Activated CD4-positive, alpha-beta T cell treated with anti-CD3 and anti-CD28 coated beads, Interleukin-2, amount 10 ng/mL, durations not matched to agents 7 days and 5 days (primary cell): ENCODE measurements at regions not wholly inside any gene's neighbourhood (a gene's known extent, or its start where the extent isn't known, plus 50 kb on each side); places are given as distances from the start of the nearest gene placed in this dataset.
"Not testable (repeated sequence)": the region's sequence is repeated elsewhere in the genome, so short reads cannot be mapped to it uniquely, and the experiment has no call there.

ENCODE experiments used
- CTCF ChIA-PET: fragments of 350-600 bp; sonication (Branson Sonifier 250); formaldehyde crosslinking; loops from one replicate; lab custom pipeline; 2021; ENCODE audit warnings: antibody characterized with exemption; lab: Charles Lee
- POLR2A ChIA-PET: fragments of 350-600 bp; sonication (Branson Sonifier 250); formaldehyde crosslinking; loops from one replicate; lab custom pipeline; 2021; ENCODE audit warnings: antibody characterized with exemption; lab: Charles Lee
- DNase-seq: peaks from one replicate; pipeline ENCODE4 v3.0.0-alpha.2; 2020
- H3K27ac Mint-ChIP-seq: one replicate; pipeline ENCODE4 v1.8.0; 2021; ENCODE audit warnings: mild to moderate bottlenecking, moderate library complexity, mixed read lengths
- H3K27me3 Mint-ChIP-seq: one replicate; pipeline ENCODE4 v1.8.0; 2021; ENCODE audit warnings: mixed read lengths
- H3K36me3 Mint-ChIP-seq: one replicate; pipeline ENCODE4 v1.8.0; 2021; ENCODE audit warnings: low read depth, mixed read lengths
- H3K4me1 Mint-ChIP-seq: one replicate; pipeline ENCODE4 v1.8.0; 2021; ENCODE audit warnings: mixed read lengths
- H3K4me3 Mint-ChIP-seq: one replicate; pipeline ENCODE4 v1.8.0; 2021; ENCODE audit warnings: mild to moderate bottlenecking, moderate library complexity, mixed read lengths
- H3K9me3 Mint-ChIP-seq: one replicate; pipeline ENCODE4 v1.8.0; 2021; ENCODE audit warnings: mixed read lengths

DNA sequence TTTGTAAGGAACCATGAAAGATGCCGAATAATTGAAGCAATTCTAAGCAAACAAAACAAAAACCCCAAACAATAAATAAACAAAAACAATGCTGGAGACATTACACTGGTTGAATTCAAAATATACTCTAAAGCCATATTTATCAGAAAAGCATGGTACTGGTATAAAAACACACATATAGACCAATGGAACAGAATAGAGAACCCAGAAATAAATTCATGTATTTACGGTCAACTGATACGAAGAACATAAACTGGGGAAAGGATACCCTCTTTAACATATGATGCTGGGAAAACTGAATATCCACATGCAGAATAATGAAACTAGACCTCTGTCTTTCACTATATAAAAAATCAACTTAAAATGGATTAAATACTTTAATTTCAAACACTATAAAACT, 214.3 kb upstream of the PDZRN3 start:
- ChIA-PET CTCF (no interaction called here), POLR2A (no interaction called here)
- H3K4me3 Mint-ChIP-seq, result no peak overlapping the region
- H3K9me3 Mint-ChIP-seq, result peaks cover 5% of the 10 kb centered on the region
- H3K27me3 Mint-ChIP-seq, result no peaks in the 10 kb centered on the region
- H3K27ac Mint-ChIP-seq, result no peak overlapping the region
- H3K4me1 Mint-ChIP-seq, result no peaks in the 10 kb centered on the region
- H3K36me3 Mint-ChIP-seq, result no peaks in the 10 kb centered on the region
- no peak for DNase-seq

DNA sequence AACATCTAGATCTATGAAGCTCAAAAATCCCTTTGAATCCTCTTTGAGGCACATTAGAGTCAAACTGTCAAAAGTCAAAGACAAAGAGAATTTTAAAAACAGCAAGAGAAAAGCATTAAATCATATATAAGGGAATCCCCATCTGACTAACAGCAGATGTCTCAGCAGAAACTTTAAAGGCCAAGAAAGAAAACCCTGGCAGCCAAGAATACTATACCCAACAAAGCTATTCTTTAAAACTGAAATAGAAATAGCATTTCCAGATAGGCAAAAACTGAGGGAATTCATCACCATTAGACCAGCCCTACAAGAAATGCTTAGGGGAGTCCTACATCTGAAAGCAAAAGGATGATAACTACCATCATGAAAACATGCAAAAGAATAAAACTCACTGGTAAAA, 211.2 kb upstream of the PDZRN3 start:
- Mint-ChIP-seq H3K27me3 (no peaks in the 10 kb centered on the region), H3K36me3 (no peaks in the 10 kb centered on the region), H3K4me3 (no peak overlapping the region), H3K9me3 (peaks cover 5% of the 10 kb centered on the region), H3K4me1 (no peaks in the 10 kb centered on the region), H3K27ac (no peak overlapping the region)
- ChIA-PET POLR2A (no interaction called here), CTCF (no interaction called here)
- DNase-seq, result no peak

DNA sequence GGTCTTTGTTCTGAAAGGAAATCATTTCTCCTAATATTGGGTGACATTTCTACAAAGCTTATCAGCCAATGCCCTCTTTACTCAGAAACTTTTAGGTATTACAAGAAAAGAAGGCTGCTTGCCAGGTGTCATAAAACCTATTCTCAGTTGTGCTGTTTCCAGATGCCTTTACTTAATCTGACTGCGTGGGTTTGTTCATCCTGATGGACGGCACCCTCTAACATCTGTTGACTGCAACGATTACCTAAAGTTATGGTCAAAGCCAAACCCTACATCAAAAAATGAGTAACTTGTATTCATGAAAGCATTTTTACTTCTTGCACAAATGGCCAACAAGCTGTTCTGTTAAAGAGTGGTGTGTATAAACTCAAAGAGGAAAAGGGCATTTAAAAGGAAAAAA, 207.7 kb upstream of the PDZRN3 start:
- CTCF ChIA-PET, result no interaction called here
- no peak for DNase-seq
- no peaks in the 10 kb centered on the region for H3K27me3 Mint-ChIP-seq
- no peak overlapping the region for H3K27ac Mint-ChIP-seq
- H3K4me3 Mint-ChIP-seq, result no peak overlapping the region
- H3K4me1 Mint-ChIP-seq, result no peaks in the 10 kb centered on the region
- no peaks in the 10 kb centered on the region for H3K36me3 Mint-ChIP-seq
- peaks cover 3% of the 10 kb centered on the region for H3K9me3 Mint-ChIP-seq
- POLR2A ChIA-PET, result no interaction called here

DNA sequence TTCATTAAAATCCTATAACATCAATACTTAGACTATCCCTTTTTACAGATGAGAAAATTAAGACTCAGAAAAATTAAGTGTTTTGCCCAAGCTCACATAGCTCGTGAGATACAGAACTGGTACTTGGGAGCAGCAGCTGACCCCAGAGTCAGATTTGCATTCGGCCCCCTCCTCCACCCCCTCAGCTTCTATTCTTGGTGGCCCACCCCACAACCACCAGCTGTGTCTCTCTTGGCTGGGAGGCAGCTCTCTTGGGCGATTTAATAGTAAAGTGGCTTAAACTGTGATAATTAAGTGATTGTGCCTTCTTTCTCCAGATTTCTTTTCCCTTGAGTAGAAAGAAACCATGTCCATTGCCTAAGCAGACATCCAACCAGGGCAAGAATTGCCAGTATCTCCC, 203.6 kb upstream of the PDZRN3 start:
- CTCF ChIA-PET, result no interaction called here

DNA sequence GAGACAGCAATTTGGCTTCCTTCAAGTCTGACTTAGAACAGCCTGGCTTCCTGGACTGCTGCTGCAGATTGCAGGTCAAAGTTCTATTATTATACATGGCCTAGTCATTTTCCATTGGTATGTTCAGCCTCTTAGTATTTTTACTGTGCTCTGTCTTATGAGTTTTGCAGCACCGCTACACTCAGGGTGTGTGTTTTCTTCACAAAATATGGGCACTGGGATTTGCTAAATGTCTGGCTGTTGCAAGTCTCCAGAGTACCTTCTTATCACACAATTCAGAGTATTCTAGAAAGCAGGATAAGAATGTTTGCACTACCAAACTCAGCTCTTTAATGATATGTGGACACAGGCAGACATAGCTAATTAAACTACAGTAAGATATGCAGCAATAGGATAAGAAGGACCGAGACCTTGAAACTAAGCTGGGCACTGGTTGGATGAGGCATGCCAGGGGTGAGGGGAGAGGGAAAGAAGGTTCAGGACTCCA, 203.0 kb upstream of the PDZRN3 start:
- CTCF ChIA-PET, result no interaction called here
- H3K27me3 Mint-ChIP-seq, result no peaks in the 10 kb centered on the region
- DNase-seq, result no peak
- no peaks in the 10 kb centered on the region for H3K36me3 Mint-ChIP-seq
- no peak overlapping the region for H3K4me3 Mint-ChIP-seq
- POLR2A ChIA-PET, result no interaction called here
- H3K27ac Mint-ChIP-seq, result no peak overlapping the region
- H3K9me3 Mint-ChIP-seq, result peaks cover 2% of the 10 kb centered on the region
- H3K4me1 Mint-ChIP-seq, result no peaks in the 10 kb centered on the region

More for the DNA sequence above, 203.6 kb upstream of the PDZRN3 start:
- Mint-ChIP-seq H3K27me3 (no peaks in the 10 kb centered on the region), H3K27ac (no peak overlapping the region), H3K9me3 (peaks cover under 1% of the 10 kb centered on the region), H3K4me1 (no peaks in the 10 kb centered on the region), H3K36me3 (no peaks in the 10 kb centered on the region), H3K4me3 (no peak overlapping the region)
- no peak for DNase-seq
- POLR2A ChIA-PET, result no interaction called here

DNA sequence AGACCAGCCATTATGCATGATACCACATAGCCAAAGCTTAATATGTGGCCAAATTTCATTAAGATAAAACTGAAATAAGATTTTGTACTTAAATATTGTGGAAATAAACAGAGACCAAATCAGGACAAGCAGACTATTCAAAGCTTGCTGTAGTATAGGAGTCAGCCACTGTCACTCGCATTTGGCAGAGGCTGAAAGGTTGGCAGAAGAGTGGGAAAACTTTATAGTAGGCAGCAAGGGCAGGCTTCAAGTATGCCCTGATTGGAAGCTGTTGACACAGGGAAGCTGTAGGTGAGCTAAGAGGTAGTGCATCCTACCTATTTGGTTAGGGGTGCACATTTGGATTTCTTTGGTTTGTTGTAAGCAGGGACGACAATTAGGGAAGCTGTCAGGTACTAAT, 202.5 kb upstream of the PDZRN3 start:
- Mint-ChIP-seq H3K4me3 (no peak overlapping the region), H3K9me3 (peaks cover 3% of the 10 kb centered on the region), H3K27me3 (no peaks in the 10 kb centered on the region), H3K4me1 (no peaks in the 10 kb centered on the region), H3K36me3 (no peaks in the 10 kb centered on the region), H3K27ac (no peak overlapping the region)
- POLR2A ChIA-PET, result no interaction called here
- CTCF ChIA-PET, result no interaction called here
- DNase-seq, result no peak

DNA sequence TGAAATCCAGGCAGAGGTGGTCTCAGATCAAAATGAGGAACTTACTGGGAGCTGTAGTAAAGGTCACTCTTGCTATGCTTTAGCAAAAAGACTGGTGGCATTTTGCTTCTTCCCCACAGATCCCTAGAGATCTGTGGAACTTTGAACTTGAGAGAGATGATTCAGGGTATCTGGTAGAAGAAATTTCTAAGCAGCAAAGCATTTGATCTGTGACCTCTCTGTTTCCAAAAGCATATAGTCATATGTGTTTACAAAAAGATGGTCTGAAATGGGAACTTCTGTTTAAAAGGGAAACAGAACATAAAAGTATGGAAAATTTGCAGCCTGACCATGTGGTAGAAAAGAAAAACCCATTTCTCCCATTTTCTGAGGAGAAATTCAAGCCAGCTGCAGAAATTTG, 196.2 kb upstream of the PDZRN3 start:
- DNase-seq, H3K4me1 Mint-ChIP-seq, POLR2A ChIA-PET, H3K27ac Mint-ChIP-seq, H3K27me3 Mint-ChIP-seq, H3K4me3 Mint-ChIP-seq, H3K36me3 Mint-ChIP-seq, CTCF ChIA-PET: not testable (repeated sequence)
- peaks cover 12% of the 10 kb centered on the region for H3K9me3 Mint-ChIP-seq

DNA sequence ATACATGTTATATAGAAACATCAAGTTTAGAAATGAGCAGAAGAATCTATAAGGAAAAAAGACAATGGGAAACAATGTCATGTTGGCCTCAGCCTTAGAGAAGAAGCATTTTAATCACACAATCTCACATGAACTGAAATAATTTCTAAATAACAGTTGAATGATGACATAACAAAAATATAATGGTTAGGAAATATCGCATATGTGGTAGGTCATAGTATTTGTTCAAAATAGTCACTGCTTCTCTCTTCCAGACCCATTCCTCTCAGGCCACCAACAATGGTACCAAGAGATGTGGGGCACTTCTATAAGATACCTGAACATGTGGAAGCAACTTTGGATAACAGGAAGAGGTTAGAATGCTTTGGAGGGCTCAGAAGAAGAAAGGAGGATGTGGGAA, 195.7 kb upstream of the PDZRN3 start:
- Mint-ChIP-seq H3K9me3 (peaks cover 12% of the 10 kb centered on the region), H3K4me3 (no peak overlapping the region), H3K4me1 (no peaks in the 10 kb centered on the region), H3K36me3 (no peaks in the 10 kb centered on the region), H3K27me3 (no peaks in the 10 kb centered on the region), H3K27ac (no peak overlapping the region)
- no peak for DNase-seq
- ChIA-PET POLR2A (no interaction called here), CTCF (no interaction called here)

DNA sequence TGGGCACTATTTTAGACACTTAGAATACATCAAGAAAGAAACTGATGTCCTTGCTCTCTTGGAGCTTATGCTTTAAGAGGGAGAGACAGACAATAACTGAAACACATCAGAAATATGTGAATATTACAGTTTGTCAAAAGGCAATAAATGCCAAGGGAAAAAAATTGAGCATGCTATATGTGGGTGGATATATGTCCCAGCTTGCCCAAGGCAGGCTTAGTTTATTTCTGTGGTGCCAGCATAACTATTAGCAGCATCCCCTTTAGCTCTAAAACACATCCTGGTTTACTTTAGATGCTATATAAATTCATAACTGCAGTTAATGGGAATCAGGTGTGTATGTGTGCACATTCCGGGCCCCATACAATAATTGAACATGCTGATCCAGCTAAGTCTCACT, 191.2 kb upstream of the PDZRN3 start:
- Mint-ChIP-seq H3K27me3 (no peaks in the 10 kb centered on the region), H3K4me3 (no peak overlapping the region), H3K36me3 (no peaks in the 10 kb centered on the region), H3K9me3 (peaks cover 10% of the 10 kb centered on the region), H3K4me1 (no peaks in the 10 kb centered on the region), H3K27ac (no peak overlapping the region)
- DNase-seq, result no peak
- CTCF ChIA-PET, result no interaction called here
- POLR2A ChIA-PET, result no interaction called here

DNA sequence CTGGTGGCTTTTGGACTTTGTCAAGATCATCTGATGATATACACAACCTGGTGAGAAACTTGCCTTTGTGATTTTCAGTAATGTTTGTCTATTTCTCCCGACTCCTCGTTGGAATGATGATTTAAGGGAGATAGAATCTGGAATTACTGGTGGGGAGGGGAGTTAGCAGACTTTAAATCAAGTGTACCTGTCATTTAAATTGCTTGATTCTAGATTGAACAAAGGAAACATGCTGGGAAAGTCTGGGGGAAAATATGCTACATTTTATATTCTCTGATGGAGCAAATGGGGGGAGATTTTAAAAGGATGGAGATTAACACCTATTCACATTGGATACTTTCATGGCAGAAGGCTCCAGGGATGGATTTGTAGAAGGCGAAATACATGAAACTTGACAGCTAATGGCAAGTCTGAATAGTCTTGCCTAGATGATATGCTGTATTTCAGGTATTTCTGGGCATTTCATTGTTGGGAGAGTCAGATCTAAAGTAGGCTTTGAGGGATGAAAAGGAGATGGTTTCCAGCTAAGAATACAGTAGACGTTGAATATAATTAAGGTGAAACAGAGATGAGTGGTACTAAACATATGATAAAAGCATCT, 189.1 kb upstream of the PDZRN3 start:
- DNase-seq, result no peak
- no peak overlapping the region for H3K27ac Mint-ChIP-seq
- no peak overlapping the region for H3K4me3 Mint-ChIP-seq
- peaks cover 3% of the 10 kb centered on the region for H3K9me3 Mint-ChIP-seq
- ChIA-PET CTCF (no interaction called here), POLR2A (no interaction called here)
- no peaks in the 10 kb centered on the region for H3K36me3 Mint-ChIP-seq
- no peaks in the 10 kb centered on the region for H3K4me1 Mint-ChIP-seq
- no peaks in the 10 kb centered on the region for H3K27me3 Mint-ChIP-seq

DNA sequence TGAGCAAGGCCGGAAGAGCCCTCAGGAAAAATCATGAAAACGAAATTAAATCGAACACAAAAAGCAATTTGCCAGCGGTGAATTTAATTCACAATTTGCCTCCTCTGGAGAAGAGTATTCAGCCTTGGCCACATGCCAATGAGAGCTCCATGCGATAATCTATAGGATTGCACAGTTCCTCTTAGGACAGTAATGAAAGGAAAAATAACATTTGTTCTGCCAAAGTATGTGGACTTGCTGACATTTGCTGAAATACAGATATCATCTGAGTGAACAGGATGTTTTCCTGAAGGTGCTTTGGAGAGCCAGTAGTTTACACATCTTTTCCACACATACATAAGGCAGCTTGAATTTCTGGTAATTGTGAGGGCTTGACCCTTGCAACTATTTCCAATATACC, 188.6 kb upstream of the PDZRN3 start:
- ChIA-PET CTCF (no interaction called here), POLR2A (no interaction called here)
- Mint-ChIP-seq H3K9me3 (peaks cover 3% of the 10 kb centered on the region), H3K27me3 (no peaks in the 10 kb centered on the region), H3K4me3 (no peak overlapping the region), H3K36me3 (no peaks in the 10 kb centered on the region), H3K4me1 (no peaks in the 10 kb centered on the region), H3K27ac (no peak overlapping the region)
- no peak for DNase-seq

DNA sequence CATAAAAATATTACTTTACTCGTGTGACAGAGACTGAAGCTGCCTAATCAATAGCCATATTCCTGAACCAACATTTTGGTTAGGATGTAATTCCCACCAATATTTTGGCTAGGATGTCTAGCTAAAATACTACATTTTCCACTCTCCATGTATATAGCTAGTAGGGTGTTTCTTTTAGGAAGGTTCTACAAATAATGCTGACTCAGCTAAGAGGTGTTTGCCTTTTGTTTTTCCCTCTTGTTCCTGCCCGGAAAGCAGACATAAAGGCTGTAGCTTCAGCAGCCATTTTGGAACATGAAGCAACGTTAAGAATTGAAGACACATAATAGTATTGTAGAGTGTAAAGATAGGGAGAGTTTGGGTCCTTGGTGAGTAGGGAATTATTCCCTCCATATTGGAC, 187.3 kb upstream of the PDZRN3 start:
- H3K4me3 Mint-ChIP-seq, result no peak overlapping the region
- ChIA-PET POLR2A (no interaction called here), CTCF (no interaction called here)
- no peaks in the 10 kb centered on the region for H3K4me1 Mint-ChIP-seq
- no peaks in the 10 kb centered on the region for H3K36me3 Mint-ChIP-seq
- DNase-seq, result no peak
- H3K27ac Mint-ChIP-seq, result no peak overlapping the region
- H3K9me3 Mint-ChIP-seq, result peaks cover 3% of the 10 kb centered on the region
- H3K27me3 Mint-ChIP-seq, result no peaks in the 10 kb centered on the region

DNA sequence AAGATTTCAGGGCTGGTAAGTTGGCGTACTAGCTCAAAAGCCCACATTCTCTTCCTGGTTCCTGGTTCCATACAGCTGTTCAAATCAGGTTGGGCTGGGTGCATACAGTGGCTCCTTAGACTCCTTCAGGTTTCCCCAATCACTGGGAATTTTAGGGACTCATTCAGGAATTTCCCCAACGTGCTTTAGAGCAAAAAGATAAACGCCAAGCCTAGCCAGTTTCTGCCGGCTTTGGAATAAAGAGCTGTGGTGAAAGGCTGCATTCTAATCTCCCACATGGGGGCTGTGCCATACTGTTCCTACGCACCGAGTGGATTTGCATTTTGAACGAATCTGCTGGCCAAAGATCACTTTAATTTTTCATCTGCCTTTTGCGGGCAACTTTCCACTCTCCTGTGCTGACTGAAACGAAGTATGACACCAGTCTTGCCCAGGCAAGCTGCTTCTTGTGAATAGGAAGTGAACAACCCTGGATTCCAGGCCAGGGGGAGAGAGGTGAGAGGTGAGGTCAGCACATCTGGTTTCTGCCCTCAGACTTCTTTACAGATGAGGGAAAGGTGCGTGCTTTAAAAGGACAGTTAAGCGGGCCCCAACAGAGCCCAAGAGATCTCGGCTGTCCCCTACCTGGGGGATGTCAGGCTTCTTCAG, 184.2 kb upstream of the PDZRN3 start:
- H3K9me3 Mint-ChIP-seq, result peaks cover 5% of the 10 kb centered on the region
- POLR2A ChIA-PET, result no interaction called here
- no peak for DNase-seq
- CTCF ChIA-PET, result interaction anchor here (0.6 kb wide), 1 partner anchor 13 kb away, joined by 3 read pairs; no protein-coding TSS in a partner anchor
- no peaks in the 10 kb centered on the region for H3K36me3 Mint-ChIP-seq
- no peak overlapping the region for H3K4me3 Mint-ChIP-seq
- no peaks in the 10 kb centered on the region for H3K27me3 Mint-ChIP-seq
- no peaks in the 10 kb centered on the region for H3K4me1 Mint-ChIP-seq
- no peak overlapping the region for H3K27ac Mint-ChIP-seq

DNA sequence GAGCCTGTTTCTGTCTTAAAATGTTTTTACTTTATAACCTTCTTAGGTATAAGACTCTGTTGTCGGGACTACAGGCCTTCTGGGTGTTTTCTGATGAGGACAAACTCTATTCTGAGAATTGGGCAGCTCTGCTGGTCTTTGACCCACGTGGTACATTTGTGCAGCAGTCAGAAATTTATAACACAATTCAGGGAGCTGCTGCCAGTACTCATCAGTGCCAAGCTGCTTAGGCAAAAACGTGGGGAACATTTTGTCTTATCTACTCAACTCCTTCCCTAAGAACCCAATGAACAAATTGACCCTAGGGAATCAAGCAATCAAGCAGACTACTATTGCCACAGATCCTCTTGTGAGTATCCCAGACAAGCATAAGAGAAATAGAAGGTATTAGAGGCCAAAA, 180.7 kb upstream of the PDZRN3 start:
- CTCF ChIA-PET, result no interaction called here
- DNase-seq, result no peak
- no peak overlapping the region for H3K4me3 Mint-ChIP-seq
- H3K36me3 Mint-ChIP-seq, result no peaks in the 10 kb centered on the region
- POLR2A ChIA-PET, result no interaction called here
- peaks cover 2% of the 10 kb centered on the region for H3K9me3 Mint-ChIP-seq
- no peak overlapping the region for H3K27ac Mint-ChIP-seq
- H3K4me1 Mint-ChIP-seq, result no peaks in the 10 kb centered on the region
- H3K27me3 Mint-ChIP-seq, result no peaks in the 10 kb centered on the region
